Lower lobe of right lung (tissue), 2 donors: ENCODE measurements at regions not wholly inside any gene's neighbourhood (a gene's known extent, or its start where the extent isn't known, plus 50 kb on each side); places are given as distances from the start of the nearest gene placed in this dataset.

Experiments
- ATAC-seq, 2 donors: fragments of 200-7000 bp; cut with Tn5 transposase; one replicate each; pipeline ENCODE4 v1.9.1; 2020 to 2022; ENCODE audit warnings: mild to moderate bottlenecking in 2 of 2, moderate library complexity in 2 of 2
- DNase-seq: peaks from one replicate; pipeline ENCODE4 v3.0.0-alpha.2; 2020
- H3K27ac ChIP-seq: fragments of 200-600 bp; one replicate; pipeline ENCODE4 v1.8.0; 2022
- H3K27me3 ChIP-seq: fragments of 200-600 bp; one replicate; pipeline ENCODE4 v1.8.0; 2022; ENCODE audit warnings: low read depth
- H3K36me3 ChIP-seq: fragments of 200-600 bp; one replicate; pipeline ENCODE4 v1.8.0; 2022; ENCODE audit warnings: mild to moderate bottlenecking
- H3K4me1 ChIP-seq: fragments of 200-600 bp; one replicate; pipeline ENCODE4 v1.8.0; 2022
- H3K4me3 ChIP-seq: fragments of 200-600 bp; one replicate; pipeline ENCODE4 v1.8.0; 2022; ENCODE audit warnings: mild to moderate bottlenecking
- H3K9me3 ChIP-seq: fragments of 200-600 bp; one replicate; pipeline ENCODE4 v1.8.0; 2022
- intact Hi-C: fragments of 100-400 bp; cut with DNase I; formaldehyde crosslinking; loops from one replicate; pipeline ENCODE4 v1.11.0; 2022
- TF ChIP-seq, protein P1 (sequence below): fragments of 200-600 bp; IDR thresholded peaks from one replicate; pipeline ENCODE4 v1.8.0; 2022; ENCODE audit warnings: antibody characterized with exemption, mild to moderate bottlenecking
- donor health status: DM: no; HTN: yes; CAD: no; lungs with severe emphysema.

DNA sequence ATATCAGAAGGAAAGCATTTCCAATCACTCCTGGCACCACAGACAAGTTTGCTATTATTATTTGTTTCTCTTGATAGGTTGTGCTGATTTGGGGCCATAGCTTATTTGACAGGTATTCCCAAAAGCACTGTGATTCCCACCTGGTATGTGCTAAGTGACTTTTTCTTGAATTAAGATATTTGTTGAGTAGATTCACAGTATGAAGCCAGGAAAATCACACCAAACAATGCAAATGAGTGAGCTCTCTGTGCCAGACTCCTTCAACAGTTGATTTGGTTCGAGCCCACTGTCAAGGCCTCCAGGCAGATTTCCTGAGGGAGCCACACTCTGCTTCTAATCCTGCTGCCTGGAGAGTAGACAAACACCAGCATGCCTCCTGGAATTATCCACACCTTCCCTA is 253.0 kb upstream of the POU2AF2 start:
- TF ChIP-seq, protein P1, sequence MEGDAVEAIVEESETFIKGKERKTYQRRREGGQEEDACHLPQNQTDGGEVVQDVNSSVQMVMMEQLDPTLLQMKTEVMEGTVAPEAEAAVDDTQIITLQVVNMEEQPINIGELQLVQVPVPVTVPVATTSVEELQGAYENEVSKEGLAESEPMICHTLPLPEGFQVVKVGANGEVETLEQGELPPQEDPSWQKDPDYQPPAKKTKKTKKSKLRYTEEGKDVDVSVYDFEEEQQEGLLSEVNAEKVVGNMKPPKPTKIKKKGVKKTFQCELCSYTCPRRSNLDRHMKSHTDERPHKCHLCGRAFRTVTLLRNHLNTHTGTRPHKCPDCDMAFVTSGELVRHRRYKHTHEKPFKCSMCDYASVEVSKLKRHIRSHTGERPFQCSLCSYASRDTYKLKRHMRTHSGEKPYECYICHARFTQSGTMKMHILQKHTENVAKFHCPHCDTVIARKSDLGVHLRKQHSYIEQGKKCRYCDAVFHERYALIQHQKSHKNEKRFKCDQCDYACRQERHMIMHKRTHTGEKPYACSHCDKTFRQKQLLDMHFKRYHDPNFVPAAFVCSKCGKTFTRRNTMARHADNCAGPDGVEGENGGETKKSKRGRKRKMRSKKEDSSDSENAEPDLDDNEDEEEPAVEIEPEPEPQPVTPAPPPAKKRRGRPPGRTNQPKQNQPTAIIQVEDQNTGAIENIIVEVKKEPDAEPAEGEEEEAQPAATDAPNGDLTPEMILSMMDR = no peak
- Histone ChIP-seq H3K36me3 (no peaks in the 10 kb centered on the region), H3K4me3 (no peak overlapping the region), H3K9me3 (no peaks in the 10 kb centered on the region), H3K27ac (no peak overlapping the region), H3K4me1 (peaks cover 8% of the 10 kb centered on the region), H3K27me3 (no peaks in the 10 kb centered on the region)
- intact Hi-C loops = no loop called here
- ATAC-seq (no peak), DNase-seq (no peak)

DNA sequence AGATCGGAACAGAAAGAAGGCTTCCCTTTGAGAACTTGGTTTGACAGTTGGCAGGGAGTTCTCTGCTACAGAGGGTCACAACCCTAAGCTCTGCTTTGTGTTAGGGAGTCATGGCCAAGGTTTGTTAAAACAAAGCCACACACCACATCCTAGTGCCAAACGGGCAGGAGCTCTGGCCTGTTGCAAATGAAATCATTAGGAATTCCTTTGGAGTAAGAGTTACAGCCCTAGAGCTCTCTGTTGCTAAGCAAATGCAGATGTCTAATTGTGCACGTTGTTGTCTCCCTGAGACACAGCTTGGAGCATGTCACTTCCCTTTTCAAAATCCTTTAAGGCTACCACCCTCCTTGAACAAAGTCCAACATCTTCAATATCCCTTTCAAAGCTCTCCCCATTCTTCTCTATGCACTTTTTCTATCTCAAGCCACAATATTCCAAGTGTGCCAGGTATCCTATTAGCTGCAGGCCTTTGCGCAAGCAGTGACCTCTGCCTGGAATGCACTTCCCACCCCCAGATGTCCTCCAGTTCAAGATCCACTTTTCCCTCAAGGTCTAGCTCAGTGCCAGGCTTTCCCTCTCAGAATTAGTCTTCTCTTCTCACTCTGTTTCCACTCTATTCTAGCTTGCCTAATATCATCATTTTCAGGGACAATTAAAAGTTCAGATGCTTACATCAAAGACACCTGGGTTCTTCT is 253.7 kb upstream of the POU2AF2 start:
- no peak for DNase-seq
- intact Hi-C loops = no loop called here
- no peaks in the 10 kb centered on the region for H3K27me3 ChIP-seq
- TF ChIP-seq, protein P1 = no peak
- no peak overlapping the region for H3K27ac ChIP-seq
- H3K4me3 ChIP-seq = no peak overlapping the region
- H3K4me1 ChIP-seq = peaks cover 8% of the 10 kb centered on the region
- H3K9me3 ChIP-seq = no peaks in the 10 kb centered on the region
- peak; percentile 30 to 32 for ATAC-seq
- H3K36me3 ChIP-seq = no peaks in the 10 kb centered on the region

DNA sequence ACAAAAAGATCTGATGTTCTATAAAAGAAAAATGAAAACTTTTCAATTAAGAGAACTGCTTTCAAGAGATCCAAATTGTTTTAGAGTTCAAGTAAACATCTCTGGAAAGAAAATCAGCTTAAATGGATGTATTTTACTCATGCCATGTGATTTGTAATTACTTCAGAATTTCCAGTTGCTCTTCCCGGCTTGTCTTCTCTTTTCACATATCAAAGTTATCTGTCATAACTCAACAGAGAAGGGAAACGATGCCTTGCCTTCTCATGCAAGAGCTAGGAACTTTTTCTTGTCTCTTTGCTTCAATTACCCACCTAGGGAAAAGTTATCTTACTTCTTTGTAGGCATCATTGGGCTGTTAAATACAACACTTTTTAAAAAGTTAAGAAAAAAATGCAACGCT is 255.2 kb upstream of the POU2AF2 start:
- no peaks in the 10 kb centered on the region for H3K9me3 ChIP-seq
- H3K27ac ChIP-seq = no peak overlapping the region
- no peak for DNase-seq
- TF ChIP-seq, protein P1 = no peak
- intact Hi-C loops = no loop called here
- peaks cover 8% of the 10 kb centered on the region for H3K4me1 ChIP-seq
- ATAC-seq = no peak
- H3K36me3 ChIP-seq = no peaks in the 10 kb centered on the region
- no peak overlapping the region for H3K4me3 ChIP-seq
- H3K27me3 ChIP-seq = no peaks in the 10 kb centered on the region

DNA sequence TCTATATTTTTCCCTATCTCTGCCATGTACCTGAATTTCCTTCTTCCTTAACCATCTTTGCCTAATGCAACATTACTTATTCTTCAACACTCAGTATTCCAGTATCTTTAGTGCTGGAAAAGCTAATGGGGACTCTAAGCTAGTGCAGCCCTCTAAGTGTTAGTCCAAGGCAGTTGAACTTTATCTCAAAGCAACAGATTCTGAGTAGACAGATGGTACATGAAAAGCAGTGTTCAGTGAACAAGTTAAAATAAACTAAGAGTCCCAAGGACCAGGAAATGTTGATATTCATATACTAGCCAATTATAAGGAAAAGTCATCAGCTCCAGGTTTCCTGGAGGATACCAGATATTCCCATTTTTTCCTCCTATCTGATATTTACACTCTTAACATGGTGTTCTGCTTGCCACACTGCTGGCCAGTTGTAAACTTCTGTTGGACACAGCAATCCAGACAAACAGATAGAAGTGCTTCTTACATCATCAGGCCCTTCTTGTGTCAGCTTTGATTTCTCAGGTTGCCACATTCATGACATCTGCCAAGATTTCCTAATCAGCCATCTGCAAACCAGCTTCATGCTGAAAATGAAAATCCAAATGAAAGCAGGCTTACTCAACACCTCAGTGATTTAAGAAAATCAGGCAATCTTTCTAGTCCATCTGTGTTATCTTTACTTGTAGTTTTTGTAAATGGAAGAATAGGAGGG is 255.9 kb upstream of the POU2AF2 start:
- peaks cover 8% of the 10 kb centered on the region for H3K4me1 ChIP-seq
- no peaks in the 10 kb centered on the region for H3K9me3 ChIP-seq
- DNase-seq (no peak), ATAC-seq (peak; percentile 42 to 46)
- intact Hi-C loops = no loop called here
- no peak overlapping the region for H3K4me3 ChIP-seq
- no peaks in the 10 kb centered on the region for H3K27me3 ChIP-seq
- no peak overlapping the region for H3K27ac ChIP-seq
- TF ChIP-seq, protein P1 = no peak
- no peaks in the 10 kb centered on the region for H3K36me3 ChIP-seq

DNA sequence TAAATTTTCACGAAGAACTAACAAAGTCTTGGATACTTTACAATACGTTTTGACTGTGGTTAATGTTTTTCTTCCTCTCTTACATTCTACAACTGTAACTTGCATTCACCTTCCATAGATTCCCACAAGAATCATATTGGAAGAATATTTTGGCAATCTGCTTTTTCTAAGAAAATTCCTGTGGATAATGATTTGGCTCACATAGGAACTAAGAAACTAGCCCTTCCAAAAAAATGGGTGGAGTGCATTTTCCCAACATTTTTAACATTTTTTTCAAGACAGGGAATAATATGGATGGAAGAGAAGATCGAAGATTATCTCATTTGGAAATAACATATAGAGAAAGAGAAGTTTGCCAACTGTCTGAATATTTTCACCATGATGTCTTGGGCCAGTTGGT is 256.9 kb upstream of the POU2AF2 start:
- H3K4me1 ChIP-seq = peaks cover 8% of the 10 kb centered on the region
- intact Hi-C loops = no loop called here
- no peaks in the 10 kb centered on the region for H3K9me3 ChIP-seq
- H3K27ac ChIP-seq = no peak overlapping the region
- no peaks in the 10 kb centered on the region for H3K27me3 ChIP-seq
- ATAC-seq (no peak), DNase-seq (no peak)
- TF ChIP-seq, protein P1 = no peak
- H3K4me3 ChIP-seq = no peak overlapping the region
- H3K36me3 ChIP-seq = no peaks in the 10 kb centered on the region
